DMS114 treated with DMSO at 0.1 percent for 48 hours (cell line): ENCODE measurements at regions not wholly inside any gene's neighbourhood (a gene's known extent, or its start where the extent isn't known, plus 50 kb on each side); places are given as distances from the start of the nearest gene placed in this dataset.

Source experiments
- DNase-seq: peaks from one replicate; lab custom pipeline; 2025; ENCODE audit not compliant: unreplicated experiment; lab: John Stamatoyannopoulos, UW

DNA sequence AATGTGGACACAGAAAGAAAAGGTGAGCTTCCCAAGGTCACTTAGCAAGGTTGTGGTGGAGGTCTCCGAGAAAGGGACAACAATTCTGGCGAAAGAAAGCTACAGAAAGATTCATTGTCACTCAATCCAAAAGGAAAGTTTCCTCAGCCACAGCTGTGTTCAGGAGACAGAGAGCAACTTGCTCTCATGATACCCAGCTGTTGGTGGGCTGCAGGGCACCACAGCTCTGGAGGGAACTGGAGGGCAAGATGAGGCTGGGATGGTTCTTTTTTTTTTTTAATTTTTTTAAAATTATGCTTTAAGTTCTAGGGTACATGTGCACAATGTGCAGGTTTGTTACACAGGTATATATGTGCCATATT lies 50.7 kb upstream of the VTCN1 start:
- DNase-seq, result no peak

GRCh38 chr1:117260761-117261423 lies 50.2 kb upstream of the VTCN1 start:
- DNase-seq, result no peak
